SK-N-MC (cell line): ENCODE measurements at regions not wholly inside any gene's neighbourhood (a gene's known extent, or its start where the extent isn't known, plus 50 kb on each side); places are given as distances from the start of the nearest gene placed in this dataset.

Source experiments
- EZH2 ChIP-seq: fragments of 200-600 bp; sonication (generic); IDR thresholded peaks from one replicate; pipeline ENCODE4 v1.6.1; 2017; ENCODE audit warnings: antibody characterized with exemption
- FOXP2 ChIP-seq: optimal IDR thresholded peaks from 2 replicates; pipeline ENCODE3; 2011; ENCODE audit warnings: mild to moderate bottlenecking, moderate library complexity; ENCODE audit not compliant: insufficient read depth; ENCODE audit errors: extremely low read length, control extremely low read depth
- POLR2AphosphoS5 ChIP-seq: IDR thresholded peaks from 2 replicates; pipeline ENCODE4 v1.6.1; 2012; ENCODE audit warnings: mild to moderate bottlenecking, low read depth, low read length, borderline replicate concordance

- TF ChIP-seq EZH2 (no peak), POLR2AphosphoS5 (no peak), FOXP2 (no peak)
These were observed 288.0 kb upstream of the SLITRK6 start for GRCh38 chr13:86087244-86087643.
